ENCODE measurements at regions not wholly inside any gene's neighbourhood (a gene's known extent, or its start where the extent isn't known, plus 50 kb on each side); places are given as distances from the start of the nearest gene placed in this dataset.

DNA sequence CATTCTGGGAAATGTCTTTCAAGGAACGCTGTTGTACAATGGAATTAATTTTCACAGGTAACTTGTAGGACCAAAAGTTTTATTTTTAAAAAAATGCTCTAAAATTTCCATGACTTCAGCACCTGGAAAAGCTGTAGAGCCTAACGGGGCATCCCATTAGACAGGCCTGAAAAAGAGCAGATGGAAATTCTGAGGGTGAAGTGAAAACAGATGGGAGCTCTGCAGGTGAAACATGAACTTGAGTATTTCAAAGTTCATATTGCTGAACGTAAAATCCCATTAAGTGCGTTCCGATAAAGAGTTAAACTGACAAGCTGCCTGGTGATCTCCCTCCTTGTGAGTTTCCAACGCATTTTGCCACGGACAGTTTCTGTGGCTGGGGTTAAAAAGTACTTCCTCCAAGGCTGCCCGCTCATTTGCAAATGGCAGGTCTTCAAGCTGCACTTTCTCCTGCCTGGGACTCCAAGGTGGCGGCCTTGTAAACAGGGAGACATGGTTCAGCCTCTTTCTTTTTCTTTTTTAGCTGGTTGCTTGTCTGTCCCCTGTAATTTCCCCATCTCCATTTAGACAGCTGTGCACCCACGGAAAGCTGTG is 450.4 kb downstream of the FGF9 start:
- no peak for DNase-seq (ENCODE audit: extremely low read depth in 1 of 4, low spot score in 3 of 4)
- no peaks in the 10 kb centered on the region for H3K27me3 ChIP-seq (ENCODE audit: control insufficient read depth in 2 of 2, insufficient read depth in 2 of 2, low read length in 2 of 2)
- BruUV-seq (replicated peaks), result no TSS peak
- no peak for ATAC-seq
- H3K9ac ChIP-seq (ENCODE audit: insufficient read depth in 1 of 2, low read depth in 2 of 2, low read length in 2 of 2), result no peak overlapping the region
- FAIRE-seq, result no peak
- H3K27ac ChIP-seq (ENCODE audit: extremely low read depth, low read depth, low read length), result no peak overlapping the region
- no peak overlapping the region for H2AFZ ChIP-seq (ENCODE audit: low read depth, low read length)
- ChIA-PET CTCF (ENCODE audit: low intra/inter-chr PET ratio) (no interaction called here), POLR2A (interaction anchor here (0.7 to 1.5 kb wide), 2 partner anchors 11 to 34 kb away, joined by 3 to 4 read pairs; no protein-coding TSS in a partner anchor)
- WGBS (ENCODE audit: insufficient coverage, low coverage, missing lambda C conversion rate), result 0% methylated on average over 10 of the region's 10 CpGs
- no peaks in the 10 kb centered on the region for H3K4me1 ChIP-seq (replicated peaks in 1 of 2; ENCODE audit: control insufficient read depth in 2 of 2, insufficient read depth in 2 of 2, low read length in 2 of 2)
- in situ Hi-C loops (cut with MboI), result no loop called here
- intact Hi-C loops (cut with micrococcal nuclease), result no loop called here
- no peaks in the 10 kb centered on the region for H3K9me3 ChIP-seq (replicated peaks; ENCODE audit: control insufficient read depth, insufficient read depth, low read depth, low read length)
- no peaks in the 10 kb centered on the region for H3K9me1 ChIP-seq (ENCODE audit: control insufficient read depth, insufficient read depth, low read length)
- H3K79me2 ChIP-seq (ENCODE audit: control insufficient read depth, insufficient read depth, low read length), result no peaks in the 10 kb centered on the region
- no peaks in the 10 kb centered on the region for H4K20me1 ChIP-seq (replicated peaks; ENCODE audit: control insufficient read depth, insufficient read depth, low read length)
- no peaks in the 10 kb centered on the region for H3K36me3 ChIP-seq (ENCODE audit: control insufficient read depth, insufficient read depth, low read length)
- H3K4me3 ChIP-seq, result no peak overlapping the region
- H3K4me2 ChIP-seq (ENCODE audit: insufficient read depth, low read length), result no peak overlapping the region
- TF ChIP-seq MYNN (IDR thresholded peaks at IDR 0.05), result no peak
- no peak for TF ChIP-seq MYNN (CRISPR knock-in tag; IDR thresholded peaks at IDR 0.05)
- TF ChIP-seq HNRNPL (IDR thresholded peaks at IDR 0.05; ENCODE audit: low read depth, low read length), result no peak
- no peak for TF ChIP-seq CBX3 (IDR thresholded peaks at IDR 0.05; ENCODE audit: borderline replicate concordance in 1 of 2, low read length in 2 of 2)
- TF ChIP-seq, protein P1, sequence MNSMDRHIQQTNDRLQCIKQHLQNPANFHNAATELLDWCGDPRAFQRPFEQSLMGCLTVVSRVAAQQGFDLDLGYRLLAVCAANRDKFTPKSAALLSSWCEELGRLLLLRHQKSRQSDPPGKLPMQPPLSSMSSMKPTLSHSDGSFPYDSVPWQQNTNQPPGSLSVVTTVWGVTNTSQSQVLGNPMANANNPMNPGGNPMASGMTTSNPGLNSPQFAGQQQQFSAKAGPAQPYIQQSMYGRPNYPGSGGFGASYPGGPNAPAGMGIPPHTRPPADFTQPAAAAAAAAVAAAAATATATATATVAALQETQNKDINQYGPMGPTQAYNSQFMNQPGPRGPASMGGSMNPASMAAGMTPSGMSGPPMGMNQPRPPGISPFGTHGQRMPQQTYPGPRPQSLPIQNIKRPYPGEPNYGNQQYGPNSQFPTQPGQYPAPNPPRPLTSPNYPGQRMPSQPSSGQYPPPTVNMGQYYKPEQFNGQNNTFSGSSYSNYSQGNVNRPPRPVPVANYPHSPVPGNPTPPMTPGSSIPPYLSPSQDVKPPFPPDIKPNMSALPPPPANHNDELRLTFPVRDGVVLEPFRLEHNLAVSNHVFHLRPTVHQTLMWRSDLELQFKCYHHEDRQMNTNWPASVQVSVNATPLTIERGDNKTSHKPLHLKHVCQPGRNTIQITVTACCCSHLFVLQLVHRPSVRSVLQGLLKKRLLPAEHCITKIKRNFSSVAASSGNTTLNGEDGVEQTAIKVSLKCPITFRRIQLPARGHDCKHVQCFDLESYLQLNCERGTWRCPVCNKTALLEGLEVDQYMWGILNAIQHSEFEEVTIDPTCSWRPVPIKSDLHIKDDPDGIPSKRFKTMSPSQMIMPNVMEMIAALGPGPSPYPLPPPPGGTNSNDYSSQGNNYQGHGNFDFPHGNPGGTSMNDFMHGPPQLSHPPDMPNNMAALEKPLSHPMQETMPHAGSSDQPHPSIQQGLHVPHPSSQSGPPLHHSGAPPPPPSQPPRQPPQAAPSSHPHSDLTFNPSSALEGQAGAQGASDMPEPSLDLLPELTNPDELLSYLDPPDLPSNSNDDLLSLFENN (IDR thresholded peaks at IDR 0.05; ENCODE audit: low read depth in 2 of 2, low read length in 2 of 2), result no peak
- TF ChIP-seq BCL6 (CRISPR knock-in tag; IDR thresholded peaks at IDR 0.05), result no peak
- no peak for TF ChIP-seq GATA2 (CRISPR knock-in tag; IDR thresholded peaks at IDR 0.05)
- no peak for TF ChIP-seq ZNF23 (CRISPR knock-in tag; IDR thresholded peaks at IDR 0.05)
- no peak for TF ChIP-seq NR3C1 (CRISPR knock-in tag; IDR thresholded peaks at IDR 0.05)
- TF ChIP-seq MBD2 (IDR thresholded peaks at IDR 0.05; ENCODE audit: borderline replicate concordance, low read depth), result no peak
- TF ChIP-seq OTX1 (CRISPR knock-in tag; IDR thresholded peaks at IDR 0.05), result no peak
- no peak for TF ChIP-seq NCOR1 (IDR thresholded peaks at IDR 0.05)
- TF ChIP-seq MCM7 (IDR thresholded peaks at IDR 0.05), result no peak
- TF ChIP-seq ETV5 (CRISPR knock-in tag; IDR thresholded peaks at IDR 0.05; ENCODE audit: low read depth), result no peak
- TF ChIP-seq MTA2 (IDR thresholded peaks at IDR 0.05; ENCODE audit: low read depth), result no peak
- TF ChIP-seq, protein P2, sequence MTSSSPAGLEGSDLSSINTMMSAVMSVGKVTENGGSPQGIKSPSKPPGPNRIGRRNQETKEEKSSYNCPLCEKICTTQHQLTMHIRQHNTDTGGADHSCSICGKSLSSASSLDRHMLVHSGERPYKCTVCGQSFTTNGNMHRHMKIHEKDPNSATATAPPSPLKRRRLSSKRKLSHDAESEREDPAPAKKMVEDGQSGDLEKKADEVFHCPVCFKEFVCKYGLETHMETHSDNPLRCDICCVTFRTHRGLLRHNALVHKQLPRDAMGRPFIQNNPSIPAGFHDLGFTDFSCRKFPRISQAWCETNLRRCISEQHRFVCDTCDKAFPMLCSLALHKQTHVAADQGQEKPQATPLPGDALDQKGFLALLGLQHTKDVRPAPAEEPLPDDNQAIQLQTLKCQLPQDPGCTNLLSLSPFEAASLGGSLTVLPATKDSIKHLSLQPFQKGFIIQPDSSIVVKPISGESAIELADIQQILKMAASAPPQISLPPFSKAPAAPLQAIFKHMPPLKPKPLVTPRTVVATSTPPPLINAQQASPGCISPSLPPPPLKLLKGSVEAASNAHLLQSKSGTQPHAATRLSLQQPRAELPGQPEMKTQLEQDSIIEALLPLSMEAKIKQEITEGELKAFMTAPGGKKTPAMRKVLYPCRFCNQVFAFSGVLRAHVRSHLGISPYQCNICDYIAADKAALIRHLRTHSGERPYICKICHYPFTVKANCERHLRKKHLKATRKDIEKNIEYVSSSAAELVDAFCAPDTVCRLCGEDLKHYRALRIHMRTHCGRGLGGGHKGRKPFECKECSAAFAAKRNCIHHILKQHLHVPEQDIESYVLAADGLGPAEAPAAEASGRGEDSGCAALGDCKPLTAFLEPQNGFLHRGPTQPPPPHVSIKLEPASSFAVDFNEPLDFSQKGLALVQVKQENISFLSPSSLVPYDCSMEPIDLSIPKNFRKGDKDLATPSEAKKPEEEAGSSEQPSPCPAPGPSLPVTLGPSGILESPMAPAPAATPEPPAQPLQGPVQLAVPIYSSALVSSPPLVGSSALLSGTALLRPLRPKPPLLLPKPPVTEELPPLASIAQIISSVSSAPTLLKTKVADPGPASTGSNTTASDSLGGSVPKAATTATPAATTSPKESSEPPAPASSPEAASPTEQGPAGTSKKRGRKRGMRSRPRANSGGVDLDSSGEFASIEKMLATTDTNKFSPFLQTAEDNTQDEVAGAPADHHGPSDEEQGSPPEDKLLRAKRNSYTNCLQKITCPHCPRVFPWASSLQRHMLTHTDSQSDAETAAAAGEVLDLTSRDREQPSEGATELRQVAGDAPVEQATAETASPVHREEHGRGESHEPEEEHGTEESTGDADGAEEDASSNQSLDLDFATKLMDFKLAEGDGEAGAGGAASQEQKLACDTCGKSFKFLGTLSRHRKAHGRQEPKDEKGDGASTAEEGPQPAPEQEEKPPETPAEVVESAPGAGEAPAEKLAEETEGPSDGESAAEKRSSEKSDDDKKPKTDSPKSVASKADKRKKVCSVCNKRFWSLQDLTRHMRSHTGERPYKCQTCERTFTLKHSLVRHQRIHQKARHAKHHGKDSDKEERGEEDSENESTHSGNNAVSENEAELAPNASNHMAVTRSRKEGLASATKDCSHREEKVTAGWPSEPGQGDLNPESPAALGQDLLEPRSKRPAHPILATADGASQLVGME (CRISPR knock-in tag; IDR thresholded peaks at IDR 0.05), result no peak
- TF ChIP-seq HMG20B (CRISPR knock-in tag; IDR thresholded peaks at IDR 0.05), result no peak
